HL-60 (cell line): ENCODE measurements at regions not wholly inside any gene's neighbourhood (a gene's known extent, or its start where the extent isn't known, plus 50 kb on each side); places are given as distances from the start of the nearest gene placed in this dataset.

Experiments used
- POLR2AphosphoS5 ChIP-seq: IDR thresholded peaks from 2 replicates; pipeline ENCODE4 v1.6.1; 2012; ENCODE audit warnings: low read depth
- TF ChIP-seq, protein P1 (sequence below): IDR thresholded peaks from one replicate; pipeline ENCODE4 v1.5.1; 2011; ENCODE audit warnings: low read length, control low read depth, inconsistent platforms; ENCODE audit not compliant: insufficient read depth

DNA sequence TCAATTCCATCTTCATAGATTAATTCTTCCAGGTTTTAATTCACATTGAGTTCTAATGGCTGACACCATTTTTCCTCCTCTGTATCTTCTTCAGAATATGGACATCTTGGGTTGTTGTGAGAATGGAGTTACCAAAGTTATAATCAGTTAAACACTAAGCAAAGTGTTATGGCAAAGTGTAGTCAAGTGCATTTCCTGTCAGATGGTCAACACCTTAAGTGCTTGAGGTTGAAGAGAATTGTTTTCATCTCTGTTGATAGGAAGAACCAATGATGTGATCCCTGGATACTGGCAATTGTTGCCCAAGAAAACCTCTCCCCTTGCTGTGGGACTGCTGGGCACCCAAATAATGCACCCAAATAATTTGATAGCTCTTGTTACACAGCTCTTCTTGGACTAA is 102.6 kb upstream of the SATB1 start:
- TF ChIP-seq, protein P1, sequence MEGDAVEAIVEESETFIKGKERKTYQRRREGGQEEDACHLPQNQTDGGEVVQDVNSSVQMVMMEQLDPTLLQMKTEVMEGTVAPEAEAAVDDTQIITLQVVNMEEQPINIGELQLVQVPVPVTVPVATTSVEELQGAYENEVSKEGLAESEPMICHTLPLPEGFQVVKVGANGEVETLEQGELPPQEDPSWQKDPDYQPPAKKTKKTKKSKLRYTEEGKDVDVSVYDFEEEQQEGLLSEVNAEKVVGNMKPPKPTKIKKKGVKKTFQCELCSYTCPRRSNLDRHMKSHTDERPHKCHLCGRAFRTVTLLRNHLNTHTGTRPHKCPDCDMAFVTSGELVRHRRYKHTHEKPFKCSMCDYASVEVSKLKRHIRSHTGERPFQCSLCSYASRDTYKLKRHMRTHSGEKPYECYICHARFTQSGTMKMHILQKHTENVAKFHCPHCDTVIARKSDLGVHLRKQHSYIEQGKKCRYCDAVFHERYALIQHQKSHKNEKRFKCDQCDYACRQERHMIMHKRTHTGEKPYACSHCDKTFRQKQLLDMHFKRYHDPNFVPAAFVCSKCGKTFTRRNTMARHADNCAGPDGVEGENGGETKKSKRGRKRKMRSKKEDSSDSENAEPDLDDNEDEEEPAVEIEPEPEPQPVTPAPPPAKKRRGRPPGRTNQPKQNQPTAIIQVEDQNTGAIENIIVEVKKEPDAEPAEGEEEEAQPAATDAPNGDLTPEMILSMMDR, result no peak
- no peak for TF ChIP-seq POLR2AphosphoS5
